Hepatocyte (in vitro differentiated cells): ENCODE measurements at regions not wholly inside any gene's neighbourhood (a gene's known extent, or its start where the extent isn't known, plus 50 kb on each side); places are given as distances from the start of the nearest gene placed in this dataset.
"Not testable (repeated sequence)": the region's sequence is repeated elsewhere in the genome, so short reads cannot be mapped to it uniquely, and the experiment has no call there.

Experiments used
- CTCF ChIP-seq: fragments of 200-600 bp; sonication (generic); IDR thresholded peaks from 2 replicates; pipeline ENCODE4 v1.5.1; 2016; ENCODE audit warnings: antibody characterized with exemption, mild to moderate bottlenecking; ENCODE audit not compliant: poor library complexity
- EZH2 ChIP-seq: fragments of 200-600 bp; sonication (generic); IDR thresholded peaks from 2 replicates; pipeline ENCODE4 v1.6.1; 2016; ENCODE audit warnings: antibody characterized with exemption, mild to moderate bottlenecking, borderline replicate concordance
- EZH2phosphoT487 ChIP-seq: fragments of 200-600 bp; sonication (generic); IDR thresholded peaks from one replicate; pipeline ENCODE4 v1.6.1; 2018; ENCODE audit warnings: antibody characterized with exemption, mild to moderate bottlenecking, low read depth, moderate library complexity; ENCODE audit not compliant: unreplicated experiment, severe bottlenecking

GRCh38 chr2:87516369-87516967 is 231.4 kb upstream of the PLGLB2 start:
- not testable (repeated sequence) for TF ChIP-seq CTCF, EZH2, EZH2phosphoT487
